HUES48 (cell line): ENCODE measurements at regions not wholly inside any gene's neighbourhood (a gene's known extent, or its start where the extent isn't known, plus 50 kb on each side); places are given as distances from the start of the nearest gene placed in this dataset.

Source experiments
- H3K27ac ChIP-seq: one replicate; pipeline ENCODE4 v1.7.0; 2013; ENCODE audit warnings: low read depth, low read length, inconsistent platforms
- H3K27me3 ChIP-seq: 2 replicates; pipeline ENCODE4 v1.6.1; 2013; ENCODE audit warnings: mild to moderate bottlenecking, low read length; ENCODE audit not compliant: control insufficient read depth, insufficient read depth
- H3K36me3 ChIP-seq: 2 replicates; pipeline ENCODE4 v1.6.1; 2013; ENCODE audit warnings: low read length; ENCODE audit not compliant: control insufficient read depth, insufficient read depth
- H3K4me1 ChIP-seq: 2 replicates; pipeline ENCODE4 v1.6.1; 2013; ENCODE audit warnings: mild to moderate bottlenecking, low read length; ENCODE audit not compliant: control insufficient read depth, insufficient read depth
- H3K4me3 ChIP-seq: 2 replicates; pipeline ENCODE4 v1.5.1; 2013; ENCODE audit warnings: mild to moderate bottlenecking, low read depth, low read length
- H3K9ac ChIP-seq: 2 replicates; pipeline ENCODE4 v1.6.1; 2013; ENCODE audit warnings: mild to moderate bottlenecking, low read depth, low read length, moderate library complexity
- H3K9me3 ChIP-seq: 2 replicates; pipeline ENCODE4 v1.6.1; 2013; ENCODE audit warnings: low read length; ENCODE audit not compliant: control insufficient read depth, insufficient read depth

GRCh38 chr5:63564789-63565188 is 397.5 kb downstream of the HTR1A start:
- H3K27ac ChIP-seq, result no peak overlapping the region
- H3K9me3 ChIP-seq, result peaks cover 7% of the 10 kb centered on the region
- no peaks in the 10 kb centered on the region for H3K4me1 ChIP-seq
- H3K4me3 ChIP-seq, result no peak overlapping the region
- H3K9ac ChIP-seq, result no peak overlapping the region
- no peaks in the 10 kb centered on the region for H3K36me3 ChIP-seq
- no peaks in the 10 kb centered on the region for H3K27me3 ChIP-seq

GRCh38 chr5:63563008-63563917 is 399.0 kb downstream of the HTR1A start:
- Histone ChIP-seq H3K27me3 (no peaks in the 10 kb centered on the region), H3K9me3 (peaks cover 7% of the 10 kb centered on the region), H3K27ac (no peak overlapping the region), H3K4me1 (no peaks in the 10 kb centered on the region), H3K36me3 (no peaks in the 10 kb centered on the region), H3K4me3 (no peak overlapping the region), H3K9ac (no peak overlapping the region)

- no peaks in the 10 kb centered on the region for H3K9me3 ChIP-seq
- H3K4me1 ChIP-seq, result no peaks in the 10 kb centered on the region
- H3K36me3 ChIP-seq, result no peaks in the 10 kb centered on the region
- no peak overlapping the region for H3K27ac ChIP-seq
- H3K9ac ChIP-seq, result no peak overlapping the region
- H3K4me3 ChIP-seq, result no peak overlapping the region
- H3K27me3 ChIP-seq, result no peaks in the 10 kb centered on the region
Observed at GRCh38 chr5:63555874-63556273, 406.4 kb downstream of the HTR1A start.

GRCh38 chr5:63554191-63554590 is 408.1 kb downstream of the HTR1A start:
- H3K27ac ChIP-seq, result no peak overlapping the region
- H3K9ac ChIP-seq, result no peak overlapping the region
- H3K36me3 ChIP-seq, result no peaks in the 10 kb centered on the region
- no peak overlapping the region for H3K4me3 ChIP-seq
- H3K4me1 ChIP-seq, result no peaks in the 10 kb centered on the region
- H3K9me3 ChIP-seq, result no peaks in the 10 kb centered on the region
- no peaks in the 10 kb centered on the region for H3K27me3 ChIP-seq

- Histone ChIP-seq H3K9me3 (no peaks in the 10 kb centered on the region), H3K4me3 (no peak overlapping the region), H3K9ac (no peak overlapping the region), H3K4me1 (no peaks in the 10 kb centered on the region), H3K36me3 (no peaks in the 10 kb centered on the region), H3K27me3 (no peaks in the 10 kb centered on the region), H3K27ac (no peak overlapping the region)
Observed at GRCh38 chr5:63553073-63553472, 409.2 kb downstream of the HTR1A start.

- Histone ChIP-seq H3K9ac (no peak overlapping the region), H3K4me1 (no peaks in the 10 kb centered on the region), H3K36me3 (no peaks in the 10 kb centered on the region), H3K27ac (no peak overlapping the region), H3K4me3 (no peak overlapping the region), H3K9me3 (no peaks in the 10 kb centered on the region; the same call in 1 of the 2 replicates), H3K27me3 (no peaks in the 10 kb centered on the region)
Observed at GRCh38 chr5:63535840-63536602, 426.2 kb downstream of the HTR1A start.

- Histone ChIP-seq H3K27ac (no peak overlapping the region), H3K4me3 (no peak overlapping the region), H3K9ac (no peak overlapping the region), H3K27me3 (no peaks in the 10 kb centered on the region), H3K36me3 (no peaks in the 10 kb centered on the region), H3K9me3 (no peaks in the 10 kb centered on the region), H3K4me1 (no peaks in the 10 kb centered on the region)
Observed at GRCh38 chr5:63524281-63524680, 438.0 kb downstream of the HTR1A start.

GRCh38 chr5:63516006-63516405 is 446.2 kb downstream of the HTR1A start:
- H3K9ac ChIP-seq, result no peak overlapping the region
- H3K27ac ChIP-seq, result no peak overlapping the region
- H3K27me3 ChIP-seq, result no peaks in the 10 kb centered on the region

GRCh38 chr5:63500242-63500641 is 462.0 kb downstream of the HTR1A start:
- no peak overlapping the region for H3K4me3 ChIP-seq
- no peaks in the 10 kb centered on the region for H3K9me3 ChIP-seq
- no peaks in the 10 kb centered on the region for H3K27me3 ChIP-seq
- H3K36me3 ChIP-seq, result no peaks in the 10 kb centered on the region
- H3K9ac ChIP-seq, result no peak overlapping the region
- peaks cover 4% of the 10 kb centered on the region; the same call in 1 of the 2 replicates for H3K4me1 ChIP-seq
- no peak overlapping the region for H3K27ac ChIP-seq

More at GRCh38 chr5:63516006-63516405, 446.2 kb downstream of the HTR1A start:
- Histone ChIP-seq H3K4me1 (no peaks in the 10 kb centered on the region), H3K9me3 (no peaks in the 10 kb centered on the region), H3K4me3 (no peak overlapping the region), H3K36me3 (no peaks in the 10 kb centered on the region)

- no peaks in the 10 kb centered on the region for H3K36me3 ChIP-seq
- no peak overlapping the region for H3K9ac ChIP-seq
- H3K27me3 ChIP-seq, result no peaks in the 10 kb centered on the region
- H3K9me3 ChIP-seq, result no peaks in the 10 kb centered on the region
- no peak overlapping the region for H3K27ac ChIP-seq
- H3K4me3 ChIP-seq, result no peak overlapping the region
- H3K4me1 ChIP-seq, result peaks cover 8% of the 10 kb centered on the region
Observed at GRCh38 chr5:63495225-63495624, 467.0 kb downstream of the HTR1A start.

- Histone ChIP-seq H3K27me3 (no peaks in the 10 kb centered on the region), H3K4me1 (no peaks in the 10 kb centered on the region), H3K27ac (no peak overlapping the region), H3K4me3 (no peak overlapping the region), H3K9ac (no peak overlapping the region), H3K36me3 (no peaks in the 10 kb centered on the region), H3K9me3 (0 out of 2 replicates have a peak, but pooled peaks cover 2% of the 10 kb centered on the region)
Observed at GRCh38 chr5:63483338-63483737, 478.9 kb downstream of the HTR1A start.
